ENCODE measurements at regions not wholly inside any gene's neighbourhood (a gene's known extent, or its start where the extent isn't known, plus 50 kb on each side); places are given as distances from the start of the nearest gene placed in this dataset.
A peak's percentile ranks its signal among the peaks of the same experiment; 100 is the strongest.

GRCh38 chr2:11058129-11058528, 97.1 kb upstream of the SLC66A3 start:
- no peaks in the 10 kb centered on the region for H3K36me3 ChIP-seq (replicated peaks in 1 of 2)
- peaks cover 0 to 6% (median 4%) of the 10 kb centered on the region in 3 donors for H3K9me3 ChIP-seq (replicated peaks in 1 of 3)
- no peaks in the 10 kb centered on the region for H3K4me1 ChIP-seq (replicated peaks in 1 of 2)
- H3K27me3 ChIP-seq = no peaks in the 10 kb centered on the region
- no peak overlapping the region for H3K4me3 ChIP-seq
- WGBS, 4 donors = 70 to 85% (median 75%) methylated on average over 5 of the region's 5 CpGs
- intact Hi-C loops (cut with DNase I) = no loop called here
- no peak overlapping the region for H3K27ac ChIP-seq
- DNase-seq = no peak
- TF ChIP-seq CTCF (IDR thresholded peaks at IDR 0.05) = no peak

- 69 to 84% (median 80%) methylated on average over 3 of the region's 3 CpGs for WGBS, 4 donors
- DNase-seq = no peak
- no peak for TF ChIP-seq CTCF (IDR thresholded peaks at IDR 0.05)
- TF ChIP-seq POLR2A (IDR thresholded peaks at IDR 0.05) = no peak
Measured at GRCh38 chr2:11060376-11061169, 94.7 kb upstream of the SLC66A3 start.

GRCh38 chr2:11065833-11066485, 89.3 kb upstream of the SLC66A3 start:
- H3K4me3 ChIP-seq = no peak overlapping the region
- TF ChIP-seq CTCF (IDR thresholded peaks at IDR 0.05) (no peak), POLR2A (IDR thresholded peaks at IDR 0.05) (no peak)
- no peak overlapping the region for H3K27ac ChIP-seq
- 41 to 58% (median 55%) methylated on average over 11 to 12 of the region's 12 CpGs for WGBS, 4 donors
- peak in 1 of 7 donors; percentile 35 for DNase-seq
- peaks cover 6% of the 10 kb centered on the region for H3K27me3 ChIP-seq
- intact Hi-C loops (cut with DNase I) = no loop called here
- H3K9me3 ChIP-seq (replicated peaks in 1 of 3) = peaks cover 0 to 6% (median 0%) of the 10 kb centered on the region in 3 donors
- H3K4me1 ChIP-seq (replicated peaks in 1 of 2) = no peaks in the 10 kb centered on the region
- H3K36me3 ChIP-seq (replicated peaks in 1 of 2) = no peaks in the 10 kb centered on the region

More at GRCh38 chr2:11060376-11061169, 94.7 kb upstream of the SLC66A3 start:
- intact Hi-C loops (cut with DNase I) = no loop called here
- peaks cover 0 to 6% (median 4%) of the 10 kb centered on the region in 3 donors for H3K9me3 ChIP-seq (replicated peaks in 1 of 3)
- H3K36me3 ChIP-seq (replicated peaks in 1 of 2) = no peaks in the 10 kb centered on the region
- H3K27me3 ChIP-seq = peaks cover 6% of the 10 kb centered on the region
- no peak overlapping the region for H3K4me3 ChIP-seq
- no peak overlapping the region for H3K27ac ChIP-seq
- no peaks in the 10 kb centered on the region for H3K4me1 ChIP-seq (replicated peaks in 1 of 2)

GRCh38 chr2:11067221-11068078, 87.8 kb upstream of the SLC66A3 start:
- peaks cover 6% of the 10 kb centered on the region for H3K27me3 ChIP-seq
- no peak for DNase-seq
- intact Hi-C loops (cut with DNase I) = no loop called here
- no peak overlapping the region for H3K4me3 ChIP-seq
- WGBS, 4 donors = 75 to 89% (median 77%) methylated on average over 13 to 22 of the region's 22 CpGs
- TF ChIP-seq CTCF (IDR thresholded peaks at IDR 0.05) (no peak), POLR2A (IDR thresholded peaks at IDR 0.05) (no peak)
- H3K27ac ChIP-seq = no peak overlapping the region
- H3K4me1 ChIP-seq (replicated peaks in 1 of 2) = no peaks in the 10 kb centered on the region
- no peaks in the 10 kb centered on the region for H3K9me3 ChIP-seq (replicated peaks in 1 of 3)
- H3K36me3 ChIP-seq (replicated peaks in 1 of 2) = no peaks in the 10 kb centered on the region

Data from adrenal gland (tissue), 9 donors.